ENCODE measurements at regions not wholly inside any gene's neighbourhood (a gene's known extent, or its start where the extent isn't known, plus 50 kb on each side); places are given as distances from the start of the nearest gene placed in this dataset.
A peak's percentile ranks its signal among the peaks of the same experiment; 100 is the strongest.

GRCh38 chr2:176641436-176641835 lies 372.2 kb downstream of the MTX2 start:
- no peaks in the 10 kb centered on the region for H3K27me3 ChIP-seq (ENCODE audit: insufficient read depth, poor library complexity, severe bottlenecking)
- no peak for DNase-seq (ENCODE audit: low spot score)
- H3K4me1 ChIP-seq (ENCODE audit: insufficient read depth, poor library complexity, severe bottlenecking), result peaks cover 22% of the 10 kb centered on the region

GRCh38 chr2:176642074-176642473 lies 372.8 kb downstream of the MTX2 start:
- Histone ChIP-seq H3K27me3 (ENCODE audit: insufficient read depth, poor library complexity, severe bottlenecking) (no peaks in the 10 kb centered on the region), H3K27ac (ENCODE audit: poor library complexity, severe bottlenecking) (peak overlapping the region; percentile 80), H3K4me3 (ENCODE audit: severe bottlenecking) (no peak overlapping the region), H3K4me1 (ENCODE audit: insufficient read depth, poor library complexity, severe bottlenecking) (peaks cover 17% of the 10 kb centered on the region), H3K36me3 (ENCODE audit: low read depth) (no peaks in the 10 kb centered on the region), H3K9me3 (ENCODE audit: severe bottlenecking) (no peaks in the 10 kb centered on the region)
- peak; percentile 76 for ATAC-seq (ENCODE audit: low read depth)
- TF ChIP-seq CTCF (IDR thresholded peaks at IDR 0.05; ENCODE audit: poor library complexity, severe bottlenecking), result no peak
- no peak for DNase-seq (ENCODE audit: low spot score)

More at GRCh38 chr2:176641436-176641835, 372.2 kb downstream of the MTX2 start:
- ATAC-seq (ENCODE audit: low read depth), result no peak
- no peaks in the 10 kb centered on the region for H3K36me3 ChIP-seq (ENCODE audit: low read depth)
- H3K4me3 ChIP-seq (ENCODE audit: severe bottlenecking), result no peak overlapping the region
- peak overlapping the region; percentile 80 for H3K27ac ChIP-seq (ENCODE audit: poor library complexity, severe bottlenecking)
- TF ChIP-seq CTCF (IDR thresholded peaks at IDR 0.05; ENCODE audit: poor library complexity, severe bottlenecking), result no peak
- H3K9me3 ChIP-seq (ENCODE audit: severe bottlenecking), result no peaks in the 10 kb centered on the region

DNA sequence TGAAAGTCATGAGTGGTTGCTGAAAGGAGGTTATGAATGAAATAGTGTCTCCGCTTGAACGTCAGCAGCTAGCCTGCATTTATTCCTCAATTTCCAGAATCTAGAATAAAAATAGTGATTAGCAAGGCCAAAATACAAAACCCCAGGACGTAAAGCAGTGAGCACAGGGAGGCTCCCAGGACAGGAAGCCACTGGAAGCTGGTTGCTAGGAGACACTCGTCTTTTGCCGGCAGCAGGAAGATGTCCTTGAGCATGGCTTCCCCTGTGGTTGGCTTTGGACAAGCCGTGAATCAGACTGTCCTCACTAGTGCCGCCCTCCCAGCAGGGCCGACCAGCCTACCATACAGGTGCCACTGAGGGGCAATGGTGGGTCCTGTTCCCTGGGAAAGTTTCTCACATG lies 374.4 kb downstream of the MTX2 start:
- Histone ChIP-seq H3K4me1 (ENCODE audit: insufficient read depth, poor library complexity, severe bottlenecking) (peaks cover 12% of the 10 kb centered on the region), H3K9me3 (ENCODE audit: severe bottlenecking) (no peaks in the 10 kb centered on the region), H3K36me3 (ENCODE audit: low read depth) (no peaks in the 10 kb centered on the region), H3K4me3 (ENCODE audit: severe bottlenecking) (no peak overlapping the region), H3K27me3 (ENCODE audit: insufficient read depth, poor library complexity, severe bottlenecking) (no peaks in the 10 kb centered on the region), H3K27ac (ENCODE audit: poor library complexity, severe bottlenecking) (no peak overlapping the region)
- DNase-seq (ENCODE audit: low spot score) (no peak), ATAC-seq (ENCODE audit: low read depth) (no peak)
- TF ChIP-seq CTCF (IDR thresholded peaks at IDR 0.05; ENCODE audit: poor library complexity, severe bottlenecking), result no peak

DNA sequence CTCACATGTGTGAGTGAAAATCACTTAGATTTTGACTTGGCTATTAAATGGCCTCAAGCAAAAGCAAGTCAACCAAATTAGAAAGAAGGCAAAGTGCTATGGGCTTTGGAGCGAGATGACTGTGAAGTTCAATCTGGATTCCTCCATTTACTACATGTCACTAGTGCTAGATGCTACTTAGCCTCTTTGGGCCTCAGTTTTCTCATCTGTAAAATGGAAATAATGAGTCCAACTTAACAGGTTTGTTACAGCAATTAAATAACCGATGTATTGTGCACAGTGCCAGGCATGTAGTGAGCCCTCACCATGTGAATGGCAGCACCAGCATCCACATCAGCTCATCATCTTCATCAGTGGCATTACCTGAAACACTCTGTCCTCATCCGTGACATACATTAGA lies 376.3 kb downstream of the MTX2 start:
- H3K27ac ChIP-seq (ENCODE audit: poor library complexity, severe bottlenecking), result no peak overlapping the region
- H3K9me3 ChIP-seq (ENCODE audit: severe bottlenecking), result no peaks in the 10 kb centered on the region
- peaks cover 11% of the 10 kb centered on the region for H3K4me1 ChIP-seq (ENCODE audit: insufficient read depth, poor library complexity, severe bottlenecking)
- H3K36me3 ChIP-seq (ENCODE audit: low read depth), result no peaks in the 10 kb centered on the region
- no peak for TF ChIP-seq CTCF (IDR thresholded peaks at IDR 0.05; ENCODE audit: poor library complexity, severe bottlenecking)
- H3K4me3 ChIP-seq (ENCODE audit: severe bottlenecking), result no peak overlapping the region
- ATAC-seq (ENCODE audit: low read depth), result no peak
- DNase-seq (ENCODE audit: low spot score), result no peak
- H3K27me3 ChIP-seq (ENCODE audit: insufficient read depth, poor library complexity, severe bottlenecking), result no peaks in the 10 kb centered on the region

DNA sequence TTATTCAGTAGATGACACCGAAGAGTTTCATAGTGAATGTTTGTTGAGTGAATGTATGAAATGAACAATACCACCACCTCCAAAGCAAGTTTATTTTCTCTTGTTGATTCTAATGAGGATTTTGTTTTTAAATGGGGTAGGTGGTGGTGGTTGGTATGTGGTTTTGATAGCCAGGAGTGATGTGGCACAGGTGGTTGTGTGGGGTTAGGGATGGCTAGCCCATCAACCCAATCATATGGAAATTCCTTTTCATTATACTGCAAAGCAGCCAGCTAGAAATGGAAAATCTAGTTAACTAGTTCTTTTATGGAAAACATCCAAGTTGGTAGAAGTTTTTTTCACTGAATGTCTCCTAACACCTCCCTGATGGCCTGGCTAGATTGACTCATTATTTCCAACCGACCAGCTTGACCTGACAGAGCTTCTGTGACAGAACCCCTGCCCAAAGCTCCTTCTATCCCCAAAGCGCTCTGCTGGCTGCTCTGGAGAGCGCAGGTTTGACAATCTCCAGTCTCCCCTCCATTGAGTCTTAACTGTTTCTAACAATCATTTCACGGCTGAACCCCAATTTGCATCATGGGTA lies 376.9 kb downstream of the MTX2 start:
- Histone ChIP-seq H3K36me3 (ENCODE audit: low read depth) (no peaks in the 10 kb centered on the region), H3K4me3 (ENCODE audit: severe bottlenecking) (no peak overlapping the region), H3K27ac (ENCODE audit: poor library complexity, severe bottlenecking) (no peak overlapping the region), H3K9me3 (ENCODE audit: severe bottlenecking) (no peaks in the 10 kb centered on the region), H3K4me1 (ENCODE audit: insufficient read depth, poor library complexity, severe bottlenecking) (peaks cover 11% of the 10 kb centered on the region), H3K27me3 (ENCODE audit: insufficient read depth, poor library complexity, severe bottlenecking) (no peaks in the 10 kb centered on the region)
- no peak for ATAC-seq (ENCODE audit: low read depth)
- DNase-seq (ENCODE audit: low spot score), result no peak
- no peak for TF ChIP-seq CTCF (IDR thresholded peaks at IDR 0.05; ENCODE audit: poor library complexity, severe bottlenecking)

Measured in RWPE2 (cell line).